DOHH2 (cell line): ENCODE measurements at regions not wholly inside any gene's neighbourhood (a gene's known extent, or its start where the extent isn't known, plus 50 kb on each side); places are given as distances from the start of the nearest gene placed in this dataset.

Experiments
- EZH2phosphoT487 ChIP-seq: fragments of 200-600 bp; sonication (generic); IDR thresholded peaks from 2 replicates; pipeline ENCODE4 v1.6.1; 2017; ENCODE audit warnings: borderline replicate concordance, mild to moderate bottlenecking, antibody characterized with exemption, low read length, moderate library complexity, mixed read lengths
- TF ChIP-seq, protein P1 (sequence below): fragments of 200-600 bp; sonication (generic); IDR thresholded peaks from one replicate; pipeline ENCODE4 v1.5.1; 2014; ENCODE audit warnings: antibody characterized with exemption, mild to moderate bottlenecking, low read depth, low read length; ENCODE audit not compliant: poor library complexity, severe bottlenecking

DNA sequence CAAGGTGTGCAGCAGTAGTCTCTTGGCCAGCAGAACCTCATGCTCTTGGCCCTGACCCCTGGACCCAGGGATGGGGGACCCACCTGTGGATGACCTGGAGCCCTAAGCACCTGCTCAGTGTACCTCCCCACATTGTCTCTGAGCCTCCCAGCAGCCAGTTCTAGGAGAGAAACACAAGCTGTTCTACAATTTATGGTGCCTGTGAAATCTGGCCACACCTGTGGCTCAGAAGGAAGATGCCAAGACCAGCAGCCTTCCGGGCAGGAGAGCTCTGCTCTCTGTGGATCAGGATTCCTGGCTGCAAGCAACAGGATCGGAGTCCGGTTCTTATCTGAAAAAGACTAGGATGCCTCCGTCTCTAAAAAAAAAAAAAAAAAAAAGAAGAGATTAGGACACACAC is 103.6 kb upstream of the ANO1 start:
- no peak for TF ChIP-seq EZH2phosphoT487
- TF ChIP-seq, protein P1, sequence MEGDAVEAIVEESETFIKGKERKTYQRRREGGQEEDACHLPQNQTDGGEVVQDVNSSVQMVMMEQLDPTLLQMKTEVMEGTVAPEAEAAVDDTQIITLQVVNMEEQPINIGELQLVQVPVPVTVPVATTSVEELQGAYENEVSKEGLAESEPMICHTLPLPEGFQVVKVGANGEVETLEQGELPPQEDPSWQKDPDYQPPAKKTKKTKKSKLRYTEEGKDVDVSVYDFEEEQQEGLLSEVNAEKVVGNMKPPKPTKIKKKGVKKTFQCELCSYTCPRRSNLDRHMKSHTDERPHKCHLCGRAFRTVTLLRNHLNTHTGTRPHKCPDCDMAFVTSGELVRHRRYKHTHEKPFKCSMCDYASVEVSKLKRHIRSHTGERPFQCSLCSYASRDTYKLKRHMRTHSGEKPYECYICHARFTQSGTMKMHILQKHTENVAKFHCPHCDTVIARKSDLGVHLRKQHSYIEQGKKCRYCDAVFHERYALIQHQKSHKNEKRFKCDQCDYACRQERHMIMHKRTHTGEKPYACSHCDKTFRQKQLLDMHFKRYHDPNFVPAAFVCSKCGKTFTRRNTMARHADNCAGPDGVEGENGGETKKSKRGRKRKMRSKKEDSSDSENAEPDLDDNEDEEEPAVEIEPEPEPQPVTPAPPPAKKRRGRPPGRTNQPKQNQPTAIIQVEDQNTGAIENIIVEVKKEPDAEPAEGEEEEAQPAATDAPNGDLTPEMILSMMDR, result no peak
